ENCODE measurements at regions not wholly inside any gene's neighbourhood (a gene's known extent, or its start where the extent isn't known, plus 50 kb on each side); places are given as distances from the start of the nearest gene placed in this dataset.

DNA sequence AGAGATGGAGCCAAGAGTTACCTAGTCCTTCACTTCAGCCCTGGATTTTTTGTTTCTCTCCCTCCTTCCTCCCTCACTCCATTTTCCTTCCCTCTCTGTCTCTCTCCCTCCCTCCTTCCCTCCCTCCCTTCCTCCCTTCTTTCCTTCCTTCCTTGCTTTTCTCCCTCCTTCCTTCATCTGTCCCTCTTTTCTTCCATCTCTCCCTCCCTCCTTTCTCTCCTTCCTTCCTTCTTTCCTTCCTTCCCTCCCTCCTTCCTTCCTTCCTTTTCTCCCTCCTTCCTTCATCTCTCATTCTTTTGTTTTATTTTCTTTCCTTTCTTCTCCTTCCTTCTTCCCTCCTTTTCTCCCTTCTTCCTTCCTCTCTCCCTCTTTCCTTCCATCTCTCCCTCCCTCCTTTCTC, 283.5 kb downstream of the MAF start:
- TF ChIP-seq, protein P1, sequence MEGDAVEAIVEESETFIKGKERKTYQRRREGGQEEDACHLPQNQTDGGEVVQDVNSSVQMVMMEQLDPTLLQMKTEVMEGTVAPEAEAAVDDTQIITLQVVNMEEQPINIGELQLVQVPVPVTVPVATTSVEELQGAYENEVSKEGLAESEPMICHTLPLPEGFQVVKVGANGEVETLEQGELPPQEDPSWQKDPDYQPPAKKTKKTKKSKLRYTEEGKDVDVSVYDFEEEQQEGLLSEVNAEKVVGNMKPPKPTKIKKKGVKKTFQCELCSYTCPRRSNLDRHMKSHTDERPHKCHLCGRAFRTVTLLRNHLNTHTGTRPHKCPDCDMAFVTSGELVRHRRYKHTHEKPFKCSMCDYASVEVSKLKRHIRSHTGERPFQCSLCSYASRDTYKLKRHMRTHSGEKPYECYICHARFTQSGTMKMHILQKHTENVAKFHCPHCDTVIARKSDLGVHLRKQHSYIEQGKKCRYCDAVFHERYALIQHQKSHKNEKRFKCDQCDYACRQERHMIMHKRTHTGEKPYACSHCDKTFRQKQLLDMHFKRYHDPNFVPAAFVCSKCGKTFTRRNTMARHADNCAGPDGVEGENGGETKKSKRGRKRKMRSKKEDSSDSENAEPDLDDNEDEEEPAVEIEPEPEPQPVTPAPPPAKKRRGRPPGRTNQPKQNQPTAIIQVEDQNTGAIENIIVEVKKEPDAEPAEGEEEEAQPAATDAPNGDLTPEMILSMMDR (IDR thresholded peaks at IDR 0.05; ENCODE audit: low read depth, low read length, missing input control): no peak
- TF ChIP-seq GABPA (IDR thresholded peaks at IDR 0.05 in 1 of 2, conservative IDR thresholded peaks at IDR 0.05 in 1 of 2): no peak
- TF ChIP-seq JUND (IDR thresholded peaks at IDR 0.05): no peak
